ENCODE measurements at regions not wholly inside any gene's neighbourhood (a gene's known extent, or its start where the extent isn't known, plus 50 kb on each side); places are given as distances from the start of the nearest gene placed in this dataset.
A peak's percentile ranks its signal among the peaks of the same experiment; 100 is the strongest.

DNA sequence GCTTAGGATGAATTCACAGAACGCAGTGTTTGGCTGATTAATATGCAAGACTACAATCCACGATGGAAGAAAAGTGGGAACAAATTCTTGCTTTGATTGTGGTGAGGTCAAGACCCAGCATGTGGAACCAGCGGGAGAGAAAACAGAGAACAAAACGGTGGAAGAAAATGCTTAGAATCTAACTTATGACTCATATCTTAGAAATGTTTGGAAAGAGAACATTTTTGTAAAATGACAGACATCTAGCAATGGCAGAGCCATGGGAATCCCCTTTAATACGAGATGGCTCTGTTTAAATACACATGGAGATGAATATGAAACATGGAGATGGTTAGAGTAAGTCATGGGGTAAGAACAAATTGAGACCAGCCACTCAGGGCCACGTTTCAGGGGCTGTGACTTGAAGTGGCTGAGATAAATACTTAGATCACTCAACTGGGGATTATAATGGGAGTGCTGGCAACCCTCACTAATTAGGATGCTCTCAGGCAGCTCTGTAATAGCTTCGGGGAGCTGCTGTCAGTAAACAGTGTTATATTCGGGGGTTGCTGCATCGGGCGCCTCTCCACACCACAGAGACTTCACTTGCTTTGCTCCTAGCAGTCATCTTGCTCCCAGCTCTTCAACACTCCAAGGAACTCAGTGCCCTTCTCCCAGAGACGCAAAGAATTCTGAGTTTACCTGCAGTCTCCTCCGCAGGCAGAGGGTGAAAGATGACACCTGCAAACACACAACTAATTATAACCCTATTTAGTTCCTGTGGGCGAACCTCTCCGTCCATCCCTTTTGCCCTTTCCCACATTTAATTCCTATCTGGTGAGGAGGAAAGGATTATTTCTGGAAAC, 68.0 kb upstream of the ONECUT1 start:
- peak overlapping the region; percentile 36 for H3K4me2 ChIP-seq
- TF ChIP-seq, protein P1, sequence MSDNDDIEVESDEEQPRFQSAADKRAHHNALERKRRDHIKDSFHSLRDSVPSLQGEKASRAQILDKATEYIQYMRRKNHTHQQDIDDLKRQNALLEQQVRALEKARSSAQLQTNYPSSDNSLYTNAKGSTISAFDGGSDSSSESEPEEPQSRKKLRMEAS (IDR thresholded peaks at IDR 0.05): peak; percentile 37; the same call in 1 of the 2 replicates
- no peak for TF ChIP-seq HOXA7 (CRISPR knock-in tag; IDR thresholded peaks at IDR 0.05)
- TF ChIP-seq FOSL2 (IDR thresholded peaks at IDR 0.05): no peak
- TF ChIP-seq FOSL2 (CRISPR knock-in tag; IDR thresholded peaks at IDR 0.05): peak; percentile 62
- WGBS (ENCODE audit: missing lambda C conversion rate): 40% methylated on average over 14 of the region's 14 CpGs
- DNase-seq (ENCODE audit: low read depth in 1 of 2, low spot score in 1 of 2) (peak in 1 of 2 experiments; percentile 13), ATAC-seq (peak in 1 of 2 experiments; percentile 75; a peak in 3 of 6 replicates), FAIRE-seq (peak; percentile 73)
- no peaks in the 10 kb centered on the region for H3K9me3 ChIP-seq
- H3K4me1 ChIP-seq: peaks cover 13% of the 10 kb centered on the region; the same call in 2 of the 3 replicates
- ChIA-PET POLR2A (no interaction called here), CTCF (interaction anchor here (1.0 kb wide), 1 partner anchor 16 kb away, joined by 3 read pairs; no protein-coding TSS in a partner anchor)
- no peak overlapping the region for H3K4me3 ChIP-seq
- no peak overlapping the region for H3K27ac ChIP-seq

DNA sequence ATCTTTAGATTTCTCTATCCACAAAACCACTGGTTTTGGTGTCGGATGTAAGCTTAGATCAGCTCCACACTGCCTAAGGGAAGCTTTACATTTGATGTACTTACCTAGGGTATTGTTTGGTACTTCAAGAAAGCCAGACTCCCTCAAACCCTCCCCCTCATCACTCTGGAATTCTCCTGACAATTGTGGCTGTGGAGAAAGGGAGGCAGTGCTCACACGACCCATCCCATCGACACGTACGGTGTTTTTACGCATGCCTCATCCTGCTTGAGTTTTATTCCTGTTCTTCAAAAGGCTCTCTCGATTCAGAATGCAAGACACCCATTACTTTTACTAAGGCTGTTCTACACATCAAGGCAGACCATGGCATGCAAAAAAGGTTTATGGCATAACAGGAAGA, 67.3 kb upstream of the ONECUT1 start:
- Histone ChIP-seq H3K4me1 (peaks cover 13% of the 10 kb centered on the region; the same call in 2 of the 3 replicates), H3K9me3 (no peaks in the 10 kb centered on the region), H3K4me3 (no peak overlapping the region), H3K4me2 (peak overlapping the region; percentile 36), H3K27ac (no peak overlapping the region)
- no peak for TF ChIP-seq NFE2L2 (conservative IDR thresholded peaks at IDR 0.05; ENCODE audit: low read length)
- TF ChIP-seq GATA3 (IDR thresholded peaks at IDR 0.05; ENCODE audit: borderline replicate concordance): no peak
- TF ChIP-seq HOXA7 (CRISPR knock-in tag; IDR thresholded peaks at IDR 0.05): no peak
- TF ChIP-seq SREBF2 (IDR thresholded peaks at IDR 0.05): no peak
- TF ChIP-seq KDM1A (IDR thresholded peaks at IDR 0.05; ENCODE audit: low read depth): no peak
- TF ChIP-seq MYC (IDR thresholded peaks at IDR 0.05; ENCODE audit: borderline replicate concordance, low read length): no peak
- no peak for TF ChIP-seq KDM5A (IDR thresholded peaks at IDR 0.05)
- no peak for TF ChIP-seq RARB (CRISPR knock-in tag; IDR thresholded peaks at IDR 0.05)
- no peak for TF ChIP-seq CHD4 (IDR thresholded peaks at IDR 0.05; ENCODE audit: borderline replicate concordance)
- TF ChIP-seq, protein P2, sequence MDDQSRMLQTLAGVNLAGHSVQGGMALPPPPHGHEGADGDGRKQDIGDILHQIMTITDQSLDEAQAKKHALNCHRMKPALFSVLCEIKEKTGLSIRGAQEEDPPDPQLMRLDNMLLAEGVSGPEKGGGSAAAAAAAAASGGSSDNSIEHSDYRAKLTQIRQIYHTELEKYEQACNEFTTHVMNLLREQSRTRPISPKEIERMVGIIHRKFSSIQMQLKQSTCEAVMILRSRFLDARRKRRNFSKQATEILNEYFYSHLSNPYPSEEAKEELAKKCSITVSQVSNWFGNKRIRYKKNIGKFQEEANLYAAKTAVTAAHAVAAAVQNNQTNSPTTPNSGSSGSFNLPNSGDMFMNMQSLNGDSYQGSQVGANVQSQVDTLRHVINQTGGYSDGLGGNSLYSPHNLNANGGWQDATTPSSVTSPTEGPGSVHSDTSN (IDR thresholded peaks at IDR 0.05): no peak
- ChIA-PET POLR2A (no interaction called here), CTCF (no interaction called here)
- FAIRE-seq: peak; percentile 43
- no peak for DNase-seq (ENCODE audit: low read depth in 1 of 2, low spot score in 1 of 2)
- 78% methylated on average over 7 of the region's 7 CpGs for WGBS (ENCODE audit: missing lambda C conversion rate)
- no peak for ATAC-seq

DNA sequence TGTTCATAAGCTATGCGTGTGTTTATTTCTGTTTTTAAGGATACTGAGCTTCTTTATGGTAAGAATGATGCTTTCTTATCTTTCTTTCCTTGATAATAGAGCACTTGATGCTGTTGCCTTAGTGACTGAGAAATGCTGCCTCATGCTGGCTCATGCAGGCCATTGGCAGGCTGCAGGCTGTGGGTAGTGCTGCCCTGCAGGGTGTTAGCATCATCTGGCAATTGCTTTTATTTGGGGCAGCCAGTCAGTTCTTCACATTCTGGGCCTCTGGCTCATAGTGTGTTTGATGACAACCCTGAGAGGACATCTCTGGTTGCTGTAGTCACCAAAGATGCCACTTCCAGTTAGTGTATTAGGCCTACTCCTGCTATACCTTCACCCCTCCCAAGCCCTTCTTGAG, 66.2 kb upstream of the ONECUT1 start:
- H3K4me3 ChIP-seq: no peak overlapping the region
- DNase-seq (ENCODE audit: low read depth in 1 of 2, low spot score in 1 of 2) (no peak), ATAC-seq (no peak), FAIRE-seq (no peak)
- ChIA-PET CTCF (interaction anchor here (0.6 kb wide), 1 partner anchor 17 kb away, joined by 4 read pairs; no protein-coding TSS in a partner anchor), POLR2A (no interaction called here)
- TF ChIP-seq, protein P3, sequence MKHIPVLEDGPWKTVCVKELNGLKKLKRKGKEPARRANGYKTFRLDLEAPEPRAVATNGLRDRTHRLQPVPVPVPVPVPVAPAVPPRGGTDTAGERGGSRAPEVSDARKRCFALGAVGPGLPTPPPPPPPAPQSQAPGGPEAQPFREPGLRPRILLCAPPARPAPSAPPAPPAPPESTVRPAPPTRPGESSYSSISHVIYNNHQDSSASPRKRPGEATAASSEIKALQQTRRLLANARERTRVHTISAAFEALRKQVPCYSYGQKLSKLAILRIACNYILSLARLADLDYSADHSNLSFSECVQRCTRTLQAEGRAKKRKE (CRISPR knock-in tag; IDR thresholded peaks at IDR 0.05; ENCODE audit: low read depth): no peak
- no peak for TF ChIP-seq HOXB5 (CRISPR knock-in tag; IDR thresholded peaks at IDR 0.05)
- TF ChIP-seq, protein P2 (IDR thresholded peaks at IDR 0.05): no peak
- TF ChIP-seq, protein P4, sequence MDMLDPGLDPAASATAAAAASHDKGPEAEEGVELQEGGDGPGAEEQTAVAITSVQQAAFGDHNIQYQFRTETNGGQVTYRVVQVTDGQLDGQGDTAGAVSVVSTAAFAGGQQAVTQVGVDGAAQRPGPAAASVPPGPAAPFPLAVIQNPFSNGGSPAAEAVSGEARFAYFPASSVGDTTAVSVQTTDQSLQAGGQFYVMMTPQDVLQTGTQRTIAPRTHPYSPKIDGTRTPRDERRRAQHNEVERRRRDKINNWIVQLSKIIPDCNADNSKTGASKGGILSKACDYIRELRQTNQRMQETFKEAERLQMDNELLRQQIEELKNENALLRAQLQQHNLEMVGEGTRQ (IDR thresholded peaks at IDR 0.05): no peak
- no peak for TF ChIP-seq PHF8 (IDR thresholded peaks at IDR 0.05; ENCODE audit: borderline replicate concordance, low read depth)
- no peak for TF ChIP-seq FOSB (CRISPR knock-in tag; IDR thresholded peaks at IDR 0.05)
- H3K27ac ChIP-seq: no peak overlapping the region
- H3K4me2 ChIP-seq: no peak overlapping the region
- peaks cover 13% of the 10 kb centered on the region; the same call in 2 of the 3 replicates for H3K4me1 ChIP-seq
- H3K9me3 ChIP-seq: no peaks in the 10 kb centered on the region
- WGBS (ENCODE audit: missing lambda C conversion rate): 94% methylated on average over 1 of the region's 1 CpG
